ENCODE measurements at regions not wholly inside any gene's neighbourhood (a gene's known extent, or its start where the extent isn't known, plus 50 kb on each side); places are given as distances from the start of the nearest gene placed in this dataset.
"Not testable (repeated sequence)": the region's sequence is repeated elsewhere in the genome, so short reads cannot be mapped to it uniquely, and the experiment has no call there.

DNA sequence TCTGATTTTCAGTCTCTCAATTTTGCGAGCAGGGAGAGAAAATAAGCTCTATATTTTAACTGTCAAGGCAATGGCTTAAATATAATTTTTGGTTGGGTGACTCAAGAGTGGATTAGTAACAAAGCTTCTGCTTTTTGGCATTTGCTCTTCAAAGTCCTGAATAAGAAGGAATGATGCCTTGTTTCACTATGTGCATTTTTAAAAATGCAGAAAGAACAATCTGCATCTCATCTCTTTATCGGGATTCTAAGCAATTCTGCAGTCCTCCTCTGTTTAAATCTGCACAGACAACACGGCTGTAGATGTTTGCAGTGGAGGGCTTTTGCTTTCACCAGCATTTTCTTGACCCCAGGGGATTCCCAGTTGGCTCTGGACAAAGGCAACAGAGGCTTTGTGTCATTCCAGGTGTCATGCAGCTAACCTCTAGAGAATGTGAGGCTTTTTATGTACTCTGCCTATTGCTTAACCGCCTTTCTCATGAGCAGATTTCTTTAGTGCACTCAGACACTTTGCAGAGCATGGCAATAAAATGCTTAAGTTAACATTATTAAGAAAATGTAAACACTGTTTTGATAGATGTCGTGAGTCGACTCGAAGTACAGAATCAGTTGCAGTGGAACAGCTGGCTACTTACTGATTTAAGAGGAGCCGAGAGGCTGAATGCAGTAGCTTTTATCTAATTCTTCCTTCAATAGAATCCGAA is 783.2 kb upstream of the NEGR1 start:
- DNase-seq (ENCODE audit: low spot score), result no peak

DNA sequence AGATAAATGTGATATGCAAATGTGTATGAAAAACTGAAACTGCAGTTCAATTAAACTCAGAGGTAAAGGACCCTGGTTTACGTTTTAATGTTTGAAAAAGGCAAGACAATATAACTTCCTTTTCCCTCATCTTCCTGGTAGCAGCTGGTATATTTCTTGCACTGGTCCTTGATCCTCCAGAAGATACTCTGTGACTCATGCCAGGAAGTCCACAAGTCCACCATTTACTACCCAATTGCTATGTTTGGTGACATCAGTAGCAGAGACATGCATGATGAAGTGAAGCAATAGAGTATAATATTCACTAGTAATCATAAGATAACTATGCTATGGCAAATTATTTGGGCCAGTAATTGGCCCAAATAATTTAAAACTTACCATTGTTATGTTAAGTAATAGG is 774.5 kb upstream of the NEGR1 start:
- no peak for DNase-seq (ENCODE audit: low spot score)

DNA sequence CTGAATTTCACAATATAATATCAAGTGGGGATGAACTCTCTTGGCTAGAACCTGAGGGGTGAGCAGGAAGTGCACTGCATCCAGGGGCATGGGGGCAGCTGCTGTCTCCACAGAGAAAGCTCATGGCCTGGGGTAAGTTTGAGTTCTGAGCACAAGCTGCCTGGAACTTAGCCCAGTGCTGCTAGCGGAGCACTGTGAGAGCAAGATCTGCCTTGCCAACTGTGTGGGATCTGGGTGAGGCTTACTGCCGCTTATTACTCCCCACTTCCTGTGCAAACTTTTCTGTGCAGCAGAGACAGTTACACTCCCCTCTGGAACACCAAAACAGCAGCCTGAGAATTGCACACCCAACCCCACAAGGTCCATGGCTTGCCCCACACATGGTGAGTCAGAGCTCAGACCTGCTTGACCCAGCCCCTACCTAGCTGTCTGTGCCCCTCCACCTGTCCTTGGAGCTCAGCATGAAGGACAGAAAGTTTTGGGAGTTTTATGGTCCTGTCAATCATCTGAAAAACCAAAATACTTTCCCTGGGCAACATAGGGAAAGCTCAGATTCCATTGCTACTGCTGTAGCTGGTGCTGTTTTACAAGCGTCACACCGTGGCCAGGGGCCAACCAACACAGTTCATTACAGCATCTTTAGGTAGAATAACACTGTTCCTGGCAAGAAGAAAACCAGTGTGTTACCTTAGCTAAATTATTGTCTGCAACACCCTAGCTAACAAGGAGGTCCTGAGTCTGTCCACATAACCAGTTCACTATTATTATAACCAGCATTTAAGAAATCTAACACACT is 762.1 kb upstream of the NEGR1 start:
- DNase-seq (ENCODE audit: low spot score), result no peak

DNA sequence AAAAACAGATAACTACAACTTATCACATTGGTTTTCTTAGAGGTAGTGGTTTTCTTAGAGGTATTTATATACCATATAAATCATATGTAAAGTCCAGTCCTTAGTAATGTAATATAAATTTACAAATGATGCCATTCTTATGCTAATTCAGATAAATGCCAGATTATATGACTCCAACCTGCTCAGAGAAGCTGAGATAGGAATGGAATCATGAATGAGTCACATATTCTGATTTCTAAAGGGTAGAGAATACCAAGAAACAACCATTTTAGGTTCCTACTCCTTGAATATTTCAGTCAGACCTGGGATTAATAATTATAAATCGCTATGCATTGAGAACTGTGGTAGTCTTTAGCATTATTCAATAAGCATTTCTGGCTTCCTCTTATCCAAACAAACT is 760.1 kb upstream of the NEGR1 start:
- DNase-seq (ENCODE audit: low spot score), result no peak

DNA sequence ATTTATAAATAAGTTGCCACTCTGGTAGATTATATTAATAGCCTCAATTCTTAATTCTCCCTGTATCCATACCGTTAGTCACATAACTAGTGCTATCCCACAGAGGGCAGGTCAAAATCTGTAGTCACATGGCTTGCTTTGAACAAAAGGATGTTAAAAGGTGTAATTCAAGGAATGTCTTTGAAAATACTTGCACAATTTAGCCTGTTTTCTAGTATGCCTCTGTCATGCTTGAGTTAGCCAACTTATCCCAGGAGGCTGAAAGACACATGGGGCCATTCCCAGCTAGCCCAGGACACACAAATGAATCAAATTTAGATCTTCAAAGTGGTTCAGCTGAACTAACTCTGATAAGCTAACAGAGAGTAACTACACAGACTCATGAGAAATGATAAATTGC is 758.5 kb upstream of the NEGR1 start:
- no peak for DNase-seq (ENCODE audit: low spot score)

DNA sequence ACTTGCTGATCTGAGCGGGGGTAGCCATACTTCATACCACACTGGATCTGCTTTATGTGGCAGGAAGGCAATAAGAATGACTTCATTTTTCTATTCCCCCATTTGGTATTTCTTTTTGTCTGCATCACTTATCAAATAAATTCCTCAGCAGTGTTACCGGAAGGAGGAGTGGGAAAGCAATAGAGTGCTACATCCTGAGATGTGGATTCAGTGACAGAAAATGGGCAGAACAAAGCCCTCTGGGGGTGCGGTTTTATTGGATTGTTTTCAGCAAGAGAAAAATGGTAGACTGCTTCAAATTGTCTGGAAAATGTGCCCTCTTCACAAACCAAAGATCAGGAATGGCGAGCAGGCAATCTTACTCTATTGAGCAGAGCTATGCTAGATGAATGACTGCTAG is 751.9 kb upstream of the NEGR1 start:
- no peak for DNase-seq (ENCODE audit: low spot score)

DNA sequence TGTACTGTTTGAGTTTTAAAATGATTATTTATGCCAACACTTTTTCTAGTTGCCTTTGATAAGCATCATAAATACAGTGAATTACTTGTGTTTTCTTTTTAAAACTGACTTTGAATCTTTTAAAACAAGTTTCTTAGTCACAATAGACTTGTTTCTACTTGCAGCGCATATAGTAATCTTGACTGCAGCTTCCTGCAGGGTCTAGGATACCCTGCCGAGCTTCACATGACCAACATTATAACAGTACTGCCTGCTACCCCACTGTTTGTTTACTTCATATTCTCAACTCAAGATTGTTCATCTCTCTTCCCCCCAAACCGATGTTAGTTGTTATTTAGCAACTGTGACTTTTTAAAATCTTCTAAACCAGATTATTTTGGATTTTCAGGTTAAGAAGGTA is 751.3 kb upstream of the NEGR1 start:
- DNase-seq (ENCODE audit: low spot score), result no peak

DNA sequence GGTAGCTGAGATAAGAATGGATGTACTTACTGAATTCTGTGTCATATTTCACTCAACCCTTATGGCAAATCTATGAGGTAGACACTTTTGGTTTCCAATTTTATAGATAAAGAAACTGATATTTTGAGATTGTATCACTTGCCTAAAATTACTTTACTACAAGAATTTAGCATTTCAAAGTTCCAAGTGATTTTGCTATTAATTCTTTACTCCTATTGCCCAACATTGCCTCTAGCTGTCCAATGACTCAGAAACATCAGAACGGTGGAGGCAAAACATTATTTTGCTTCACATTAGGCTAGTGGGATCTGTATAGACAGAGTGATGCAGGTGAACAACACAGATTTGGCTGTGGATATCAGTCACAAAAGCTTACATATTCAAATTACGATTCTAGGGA is 747.2 kb upstream of the NEGR1 start:
- no peak for DNase-seq (ENCODE audit: low spot score)

DNA sequence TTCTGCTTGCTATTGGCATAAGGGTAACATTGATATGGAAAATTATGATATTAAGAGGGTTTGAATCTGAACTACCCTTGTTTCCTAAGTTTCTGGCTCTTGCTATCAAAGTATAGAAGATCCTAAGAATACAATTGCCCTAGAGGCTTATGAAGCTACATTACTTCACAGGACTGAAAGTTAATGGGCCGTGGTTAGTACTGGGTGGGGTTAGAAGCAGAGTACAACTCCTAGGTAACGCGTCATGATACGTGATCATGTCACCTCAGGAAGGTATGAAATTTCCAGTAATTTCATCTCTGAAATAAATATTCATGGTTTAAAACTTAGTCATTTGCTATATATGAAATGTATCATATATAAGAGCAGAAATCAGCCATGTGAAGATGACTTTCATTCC is 743.8 kb upstream of the NEGR1 start:
- no peak for DNase-seq (ENCODE audit: low spot score)

DNA sequence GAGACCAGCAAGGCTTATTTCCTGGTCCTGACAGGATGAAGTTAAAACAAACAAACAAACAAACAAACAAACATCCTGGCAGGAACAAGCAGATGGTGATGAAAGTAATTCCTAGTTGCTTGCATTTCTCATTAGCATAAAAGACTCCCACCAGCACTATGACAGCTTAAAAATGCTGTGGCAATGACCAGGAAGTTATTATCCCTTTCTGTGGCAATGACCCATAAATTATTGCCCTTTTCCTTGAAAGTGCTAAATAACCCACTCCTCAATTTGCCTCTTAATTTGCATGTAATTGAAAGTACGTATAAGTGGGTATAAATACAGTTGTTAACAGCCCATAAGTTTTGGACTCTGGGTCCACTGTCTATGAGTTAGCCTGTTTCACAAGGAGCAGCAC is 727.6 kb upstream of the NEGR1 start:
- DNase-seq (ENCODE audit: low spot score), result no peak

DNA sequence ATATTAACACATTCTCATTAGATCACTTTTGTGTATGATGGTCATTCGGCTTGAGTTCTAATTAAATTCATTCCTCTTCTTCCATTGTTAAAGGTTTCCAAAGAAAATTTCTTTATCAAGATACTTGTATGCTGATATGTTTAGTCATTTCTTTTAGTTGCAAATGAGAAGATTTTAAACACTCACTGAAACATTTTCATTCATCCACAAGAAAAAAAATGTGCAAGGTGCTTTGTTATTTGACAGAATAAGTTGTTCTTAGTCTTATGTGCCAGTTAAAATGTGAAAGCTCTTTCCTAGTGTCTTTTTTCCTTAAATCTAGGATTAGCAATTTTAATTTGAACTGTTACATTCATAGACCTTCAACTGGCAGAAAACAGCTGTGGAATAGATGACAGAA is 727.0 kb upstream of the NEGR1 start:
- DNase-seq (ENCODE audit: low spot score), result no peak

DNA sequence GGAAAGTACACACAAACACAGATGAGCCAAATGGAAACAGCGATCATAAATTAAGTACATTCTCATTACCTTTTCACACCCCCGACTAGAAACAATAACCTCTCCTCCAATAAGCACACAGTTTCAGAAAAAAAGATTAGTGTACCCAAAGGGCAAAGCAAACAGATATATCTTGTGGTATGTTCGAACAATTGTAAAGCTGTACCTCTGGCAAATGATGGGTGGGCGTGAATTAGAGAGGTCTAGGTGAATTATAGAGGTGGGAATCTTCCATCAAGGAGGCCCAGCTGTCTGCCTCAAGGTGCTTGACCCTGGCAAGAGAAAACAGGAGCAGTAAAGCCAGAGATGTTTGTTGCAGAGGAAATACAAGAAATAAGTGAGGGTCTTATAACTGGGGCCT is 715.3 kb upstream of the NEGR1 start:
- DNase-seq (ENCODE audit: low spot score), result no peak

DNA sequence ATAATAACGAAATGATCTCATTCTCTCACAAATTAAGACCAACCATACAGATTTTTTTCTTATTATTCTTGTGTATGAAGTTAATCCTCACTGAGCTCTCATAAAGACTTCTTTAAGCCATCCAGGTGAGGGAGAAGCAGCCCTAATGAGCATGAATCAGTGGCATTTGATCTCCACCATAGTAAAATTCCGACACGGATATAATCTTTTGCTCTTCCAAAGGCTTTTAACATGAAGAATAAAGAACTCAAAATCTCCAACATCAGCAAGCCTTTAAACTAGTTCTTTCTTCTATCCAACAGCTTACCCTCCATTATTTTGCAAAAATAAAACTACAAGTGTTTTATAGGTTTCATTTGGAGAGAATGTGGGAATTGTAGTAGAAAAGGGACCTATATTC is 714.7 kb upstream of the NEGR1 start:
- DNase-seq (ENCODE audit: low spot score), result no peak

DNA sequence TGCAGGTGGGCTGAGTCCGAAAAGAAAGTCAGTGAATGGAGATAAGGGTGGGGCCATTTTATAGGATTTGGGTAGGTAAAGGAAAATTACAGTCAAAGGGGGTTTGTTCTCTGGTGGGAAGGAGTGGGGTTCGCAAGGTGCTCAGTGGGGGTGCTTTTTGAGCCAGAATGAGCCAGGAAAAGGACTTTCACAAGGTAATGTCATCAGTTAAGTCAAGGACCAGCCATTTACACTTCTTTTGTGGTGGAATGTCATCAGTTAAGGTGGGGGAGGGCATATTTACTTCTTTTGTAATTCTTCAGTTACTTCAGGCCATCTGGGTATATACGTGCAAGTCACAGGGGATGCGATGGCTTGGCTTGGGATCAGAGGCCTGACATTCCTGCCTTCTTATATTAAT is 705.5 kb upstream of the NEGR1 start:
- not testable (repeated sequence) for DNase-seq (ENCODE audit: low spot score)

DNA sequence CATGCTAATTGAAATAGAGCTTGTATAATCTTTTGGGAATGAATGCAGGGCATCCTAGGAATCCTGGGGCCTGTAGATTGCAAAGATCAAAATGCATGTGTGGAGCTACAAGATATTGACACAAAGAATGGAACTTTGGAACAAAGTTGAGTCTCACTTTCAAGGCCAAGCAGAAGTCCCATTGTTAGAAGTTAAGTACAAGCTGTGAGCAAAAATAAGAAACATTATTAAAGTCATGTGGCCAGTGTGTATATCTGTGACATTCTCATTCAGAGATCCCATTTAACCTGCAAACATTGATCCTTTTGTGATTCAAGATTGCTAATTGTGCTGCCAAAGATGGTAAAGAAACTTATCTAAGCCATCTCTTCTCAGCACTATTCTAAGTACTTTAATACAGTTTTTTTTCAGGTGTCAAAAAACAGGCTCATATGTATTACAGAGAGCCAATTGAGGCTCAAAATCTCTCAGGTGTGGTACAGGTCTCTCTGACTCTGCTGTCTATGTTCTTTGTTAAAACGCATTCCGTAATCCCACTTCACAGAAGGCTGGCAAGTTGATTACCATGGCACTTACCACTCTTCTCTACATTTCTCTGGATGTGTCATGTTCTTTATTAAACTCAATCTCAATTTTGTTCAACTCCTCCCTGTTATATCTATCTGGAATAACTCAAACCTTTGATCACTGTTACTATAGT is 704.4 kb upstream of the NEGR1 start:
- no peak for DNase-seq (ENCODE audit: low spot score)

DNA sequence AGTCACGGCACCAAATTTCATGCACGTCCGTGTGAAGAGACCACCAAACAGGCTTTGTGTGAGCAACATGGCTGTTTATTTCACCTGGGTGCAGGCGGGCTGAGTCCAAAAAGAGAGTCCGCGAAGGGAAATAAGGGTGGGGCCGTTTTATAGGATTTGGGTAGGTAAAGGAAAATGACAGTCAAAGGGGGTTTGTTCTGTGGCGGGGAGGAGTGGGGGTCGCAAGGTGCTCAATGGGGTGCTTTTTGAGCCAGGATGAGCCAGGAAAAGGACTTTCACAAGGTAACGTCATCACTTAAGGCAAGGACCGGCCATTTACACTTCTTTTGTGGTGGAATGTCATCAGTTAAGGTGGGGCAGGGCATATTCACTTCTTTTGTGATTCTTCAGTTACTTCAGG is 702.7 kb upstream of the NEGR1 start:
- DNase-seq (ENCODE audit: low spot score), result not testable (repeated sequence)

DNA sequence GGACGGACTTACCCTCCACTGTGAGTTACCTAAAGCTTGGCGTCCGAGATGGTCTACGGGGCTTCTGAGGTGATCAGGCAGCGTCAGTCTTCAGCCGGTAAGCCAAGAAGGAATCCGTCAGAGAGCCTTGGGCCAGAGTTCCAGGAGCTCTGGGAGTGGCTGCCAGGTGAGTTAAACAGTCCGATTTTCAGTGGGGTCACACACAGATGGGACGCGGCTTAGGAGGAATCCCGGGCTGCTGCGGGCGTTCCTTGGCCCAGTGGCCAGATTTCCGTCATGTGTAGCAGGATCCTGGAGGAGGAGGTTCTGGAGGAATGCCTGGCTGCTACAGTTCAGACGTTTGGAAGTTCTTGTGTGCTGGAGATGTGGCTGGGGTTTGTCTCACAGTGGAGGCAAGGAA is 700.7 kb upstream of the NEGR1 start:
- DNase-seq (ENCODE audit: low spot score), result not testable (repeated sequence)

DNA sequence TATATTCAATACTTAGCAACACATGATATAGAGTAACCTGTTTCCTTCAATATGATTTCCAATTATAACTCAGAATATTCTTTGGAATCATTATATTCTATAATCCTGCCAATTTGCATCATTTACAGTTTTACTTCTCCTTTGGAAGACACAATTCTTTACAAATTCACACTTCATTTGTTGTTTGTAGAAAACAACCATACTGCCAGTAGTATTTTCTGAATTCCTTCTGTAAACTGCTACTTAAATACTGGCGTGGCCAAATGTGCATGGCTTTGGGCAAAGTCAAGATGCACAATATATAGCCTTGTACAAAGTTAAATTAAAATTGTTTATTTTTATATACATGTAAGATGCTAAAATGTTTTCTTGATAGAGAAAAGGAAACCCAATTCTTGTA is 687.1 kb upstream of the NEGR1 start:
- no peak for DNase-seq (ENCODE audit: low spot score)

DNA sequence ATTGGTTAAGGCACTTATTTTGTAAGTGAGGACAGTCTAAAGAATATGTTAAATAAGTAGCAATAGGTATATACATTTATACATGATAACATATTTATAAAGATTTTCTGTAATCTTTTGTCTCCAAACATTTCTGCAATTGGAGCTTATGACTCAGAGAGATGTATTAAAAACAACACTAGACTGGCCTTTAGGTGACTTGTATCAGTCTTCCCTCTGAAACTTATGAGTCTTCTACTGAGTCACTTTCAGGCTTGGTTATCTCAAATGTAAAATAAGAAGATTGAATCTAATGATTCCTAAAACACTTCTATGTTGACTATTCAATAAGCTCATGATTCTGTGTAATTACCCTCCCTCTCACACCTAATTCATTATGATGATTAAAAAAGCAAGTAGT is 672.6 kb upstream of the NEGR1 start:
- DNase-seq (ENCODE audit: low spot score), result no peak

DNA sequence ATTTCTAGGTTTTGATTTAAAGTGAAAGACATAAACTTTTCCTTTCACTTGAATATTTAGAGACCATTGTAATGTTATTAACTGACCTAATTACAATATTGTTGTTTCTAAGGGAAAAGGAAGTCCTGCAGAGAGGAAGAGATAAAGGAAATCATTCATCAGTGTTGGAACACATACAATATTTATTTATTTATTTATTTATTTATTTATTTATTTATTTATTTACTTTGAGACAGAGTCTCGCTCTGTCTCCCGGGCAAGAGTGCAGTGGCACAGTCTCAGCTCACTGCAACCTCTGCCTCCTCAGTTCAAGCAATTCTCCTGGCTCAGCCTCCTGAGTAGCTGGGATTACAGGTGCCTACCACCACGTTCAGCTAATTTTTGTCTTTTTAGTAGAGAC is 668.6 kb upstream of the NEGR1 start:
- DNase-seq (ENCODE audit: low spot score), result not testable (repeated sequence)

DNA sequence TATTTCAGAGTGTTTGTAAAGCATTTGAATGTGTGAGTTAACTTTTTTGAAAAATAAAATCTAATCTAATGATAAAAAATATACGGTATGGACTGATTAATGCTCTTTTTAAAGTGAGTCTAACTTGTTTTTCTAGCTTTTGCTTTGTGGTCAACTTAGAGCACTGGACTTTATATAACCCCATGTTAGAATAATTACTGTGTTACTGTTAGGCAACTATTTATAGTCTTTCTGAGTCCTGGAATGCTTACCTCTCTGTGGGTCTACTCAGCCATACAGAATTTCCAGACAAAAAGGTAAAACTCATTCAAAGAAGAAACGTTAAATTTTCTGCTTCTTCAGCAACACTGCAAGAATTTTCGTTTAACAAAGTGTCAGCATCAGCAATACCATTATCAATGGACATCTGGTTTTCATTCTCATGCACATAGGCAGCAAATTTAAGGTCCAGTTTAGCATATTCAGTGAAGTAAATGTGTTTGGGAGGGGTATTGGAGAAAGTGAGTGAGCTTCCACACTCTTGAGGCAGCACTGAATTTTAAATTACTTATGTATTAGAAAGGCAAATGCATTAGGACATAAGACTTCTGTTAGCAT is 664.7 kb upstream of the NEGR1 start:
- DNase-seq (ENCODE audit: low spot score), result no peak

DNA sequence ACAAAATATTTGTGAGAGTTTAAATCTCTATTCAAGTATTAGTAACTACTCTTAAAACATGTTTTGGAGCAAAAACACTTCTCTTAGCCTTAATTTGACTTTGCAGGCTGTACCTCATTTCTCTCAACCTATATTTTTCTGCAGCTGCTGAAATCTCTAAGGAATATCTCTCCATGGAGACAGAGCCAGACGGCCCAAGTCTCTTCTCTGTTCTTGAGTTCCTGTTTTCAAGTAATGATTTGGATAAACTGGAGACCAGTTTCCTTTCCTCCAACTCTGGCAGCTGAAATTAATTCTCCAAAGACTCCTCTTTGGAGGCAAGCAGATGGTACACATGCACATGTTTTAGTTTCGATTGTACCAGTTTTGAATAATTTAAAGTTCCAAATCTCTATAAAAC is 659.7 kb upstream of the NEGR1 start:
- DNase-seq (ENCODE audit: low spot score), result no peak

DNA sequence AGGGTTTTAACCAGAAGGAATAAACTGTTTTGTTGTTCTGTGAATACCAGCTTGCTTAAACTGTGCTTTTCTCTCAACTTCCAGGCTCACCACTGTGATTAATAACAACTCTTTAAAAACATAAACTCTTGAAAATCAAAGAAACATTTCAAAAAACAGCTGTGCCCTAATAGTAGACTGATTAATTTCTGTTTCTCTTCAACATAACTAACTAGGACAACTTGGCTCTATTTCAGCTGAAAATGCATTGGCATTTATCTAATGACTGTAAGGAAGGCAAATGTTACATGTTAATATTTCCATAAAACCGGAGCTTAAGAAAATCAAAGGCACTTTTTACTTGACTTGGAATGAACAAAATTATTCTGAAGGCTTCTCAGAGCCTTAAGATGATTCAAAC is 656.1 kb upstream of the NEGR1 start:
- no peak for DNase-seq (ENCODE audit: low spot score)

All from globus pallidus (tissue), 1 donor.